HG03108 (cell line): ENCODE measurements at regions not wholly inside any gene's neighbourhood (a gene's known extent, or its start where the extent isn't known, plus 50 kb on each side); places are given as distances from the start of the nearest gene placed in this dataset.

Source experiments
- ATAC-seq: cut with Tn5 transposase; IDR thresholded peaks from one replicate; pipeline ENCODE4 v1.9.1; 2021; ENCODE audit warnings: moderate library complexity; ENCODE audit not compliant: unreplicated experiment

DNA sequence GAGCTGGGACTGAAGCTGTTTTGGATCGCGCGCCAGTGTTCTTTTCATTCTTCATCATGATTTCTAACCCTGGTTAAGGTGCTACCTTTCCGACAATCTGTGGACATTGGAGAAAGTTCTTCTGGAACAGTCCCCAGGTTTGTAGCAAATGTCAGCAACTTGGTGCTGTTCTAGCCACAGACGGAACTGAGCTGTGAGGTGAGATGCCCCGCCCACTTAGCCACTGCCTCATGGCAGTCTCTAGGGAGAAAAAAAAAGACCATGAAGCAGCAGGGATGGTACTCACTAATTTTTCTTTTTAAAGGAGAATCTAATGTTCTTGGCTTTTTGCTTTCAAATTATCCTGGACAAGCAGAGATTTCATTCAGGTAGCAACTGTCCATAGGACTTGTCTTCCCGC, 72.1 kb upstream of the STK32A start:
- ATAC-seq = no peak

GRCh38 chr5:147167529-147167928, 67.3 kb upstream of the STK32A start:
- no peak for ATAC-seq

- no peak for ATAC-seq
These were observed 66.1 kb upstream of the STK32A start for GRCh38 chr5:147168578-147169327.

DNA sequence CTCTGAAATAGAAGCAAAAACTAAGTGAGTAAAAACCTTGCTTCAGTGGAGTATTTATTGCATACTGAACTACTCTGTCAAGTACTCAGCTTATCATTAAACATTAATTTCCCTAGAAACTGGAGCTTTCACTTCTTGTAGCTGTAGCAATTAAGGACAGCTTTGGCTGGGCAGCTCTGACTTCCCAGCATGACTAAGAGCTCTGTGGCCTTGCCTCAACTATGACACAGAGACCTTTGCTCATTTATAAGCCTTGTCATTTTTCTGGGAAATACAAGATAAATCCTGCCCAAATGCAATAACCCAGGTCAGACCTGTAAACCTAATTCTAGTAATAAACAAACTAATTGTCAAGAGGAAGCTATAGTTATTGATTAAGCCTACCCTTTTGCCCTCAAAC, 65.4 kb upstream of the STK32A start:
- peak; percentile 68 for ATAC-seq

GRCh38 chr5:147169901-147170300, 64.9 kb upstream of the STK32A start:
- ATAC-seq = peak; percentile 29

GRCh38 chr5:147170603-147171002, 64.2 kb upstream of the STK32A start:
- peak; percentile 78 for ATAC-seq

DNA sequence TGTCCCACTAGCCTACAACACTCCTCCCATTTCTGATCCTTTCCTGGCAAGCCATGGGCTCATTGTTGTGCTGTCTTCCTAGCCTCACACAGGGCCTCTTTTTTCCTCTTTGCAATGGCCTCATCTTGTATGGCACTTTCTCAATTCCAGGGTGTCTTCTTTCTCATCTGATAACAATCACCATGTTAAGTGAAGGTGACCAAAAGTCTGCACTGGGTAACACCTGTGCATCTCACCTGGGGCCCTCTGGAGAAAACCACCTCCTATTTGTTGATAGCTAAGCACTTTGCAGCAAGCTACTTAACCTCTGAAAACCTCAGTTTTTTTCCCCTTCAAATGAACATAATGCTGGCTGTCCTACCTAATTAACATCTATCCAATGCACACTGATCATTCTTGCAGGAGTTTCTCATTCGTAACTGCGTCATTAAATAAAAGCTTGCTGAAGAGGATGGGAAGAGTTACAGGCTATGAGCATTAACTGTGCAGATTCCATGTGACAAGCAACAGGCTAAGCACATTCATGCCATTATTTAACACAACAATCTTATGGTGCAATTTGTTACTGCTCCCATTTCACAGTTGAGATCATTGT, 60.1 kb upstream of the STK32A start:
- no peak for ATAC-seq

- ATAC-seq = no peak
These were observed 59.2 kb upstream of the STK32A start for GRCh38 chr5:147175516-147176097.

- ATAC-seq = no peak
These were observed 58.4 kb upstream of the STK32A start for GRCh38 chr5:147176422-147176821.

- ATAC-seq = no peak
These were observed 57.5 kb upstream of the STK32A start for GRCh38 chr5:147177125-147177840.

GRCh38 chr5:147179562-147180147, 55.2 kb upstream of the STK32A start:
- ATAC-seq = no peak

- ATAC-seq = no peak
These were observed 54.1 kb upstream of the STK32A start for GRCh38 chr5:147180751-147181150.
